Chondrocyte (in vitro differentiated cells): ENCODE measurements at regions not wholly inside any gene's neighbourhood (a gene's known extent, or its start where the extent isn't known, plus 50 kb on each side); places are given as distances from the start of the nearest gene placed in this dataset.

Source experiments
- DNase-seq: peaks from one replicate; pipeline ENCODE4 v3.0.0; 2021; ENCODE audit warnings: mixed read lengths, low spot score
- H3K27ac Mint-ChIP-seq: one replicate; pipeline ENCODE4 v1.8.0; 2021; ENCODE audit warnings: mild to moderate bottlenecking, moderate library complexity, mixed read lengths; ENCODE audit not compliant: unreplicated experiment
- H3K27me3 Mint-ChIP-seq: 2 replicates; pipeline ENCODE4 v1.8.0; 2021; ENCODE audit warnings: low read depth, mixed read lengths
- H3K36me3 Mint-ChIP-seq: 2 replicates; pipeline ENCODE4 v1.8.0; 2021; ENCODE audit warnings: low read depth, mixed read lengths
- H3K4me1 Mint-ChIP-seq: 2 replicates; pipeline ENCODE4 v1.8.0; 2021; ENCODE audit warnings: low read depth, mild to moderate bottlenecking, mixed read lengths
- H3K4me3 Mint-ChIP-seq: one replicate; pipeline ENCODE4 v1.8.0; 2021; ENCODE audit warnings: mild to moderate bottlenecking, moderate library complexity, mixed read lengths; ENCODE audit not compliant: unreplicated experiment
- H3K9me3 Mint-ChIP-seq: 2 replicates; pipeline ENCODE4 v1.8.0; 2021; ENCODE audit warnings: low read depth, mixed read lengths
- TF ChIP-seq, protein P1 (sequence below): fragments of 200-600 bp; sonication (generic); IDR thresholded peaks from 2 replicates; pipeline ENCODE4 v1.5.0; 2021; ENCODE audit warnings: antibody characterized with exemption, mild to moderate bottlenecking, moderate library complexity

DNA sequence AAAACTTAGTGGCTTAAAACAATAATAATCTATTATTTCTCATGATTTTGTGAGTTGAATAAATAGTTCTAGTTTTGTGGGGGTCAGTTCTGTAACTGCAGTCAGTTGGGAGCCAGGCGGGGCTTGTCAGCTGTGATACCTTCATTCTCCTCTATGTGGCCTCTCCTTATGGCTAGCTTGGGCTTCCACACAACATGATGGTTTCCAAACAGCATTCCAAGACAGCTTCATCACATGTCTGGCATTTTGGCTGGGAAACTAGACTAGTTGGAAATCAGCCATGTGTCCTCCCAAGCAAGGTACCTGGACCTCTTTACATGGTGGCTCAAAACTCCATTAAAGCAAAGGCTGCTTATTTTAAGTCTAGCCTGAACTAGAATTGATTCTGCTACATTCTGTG, 61.4 kb upstream of the RANBP3L start:
- TF ChIP-seq, protein P1, sequence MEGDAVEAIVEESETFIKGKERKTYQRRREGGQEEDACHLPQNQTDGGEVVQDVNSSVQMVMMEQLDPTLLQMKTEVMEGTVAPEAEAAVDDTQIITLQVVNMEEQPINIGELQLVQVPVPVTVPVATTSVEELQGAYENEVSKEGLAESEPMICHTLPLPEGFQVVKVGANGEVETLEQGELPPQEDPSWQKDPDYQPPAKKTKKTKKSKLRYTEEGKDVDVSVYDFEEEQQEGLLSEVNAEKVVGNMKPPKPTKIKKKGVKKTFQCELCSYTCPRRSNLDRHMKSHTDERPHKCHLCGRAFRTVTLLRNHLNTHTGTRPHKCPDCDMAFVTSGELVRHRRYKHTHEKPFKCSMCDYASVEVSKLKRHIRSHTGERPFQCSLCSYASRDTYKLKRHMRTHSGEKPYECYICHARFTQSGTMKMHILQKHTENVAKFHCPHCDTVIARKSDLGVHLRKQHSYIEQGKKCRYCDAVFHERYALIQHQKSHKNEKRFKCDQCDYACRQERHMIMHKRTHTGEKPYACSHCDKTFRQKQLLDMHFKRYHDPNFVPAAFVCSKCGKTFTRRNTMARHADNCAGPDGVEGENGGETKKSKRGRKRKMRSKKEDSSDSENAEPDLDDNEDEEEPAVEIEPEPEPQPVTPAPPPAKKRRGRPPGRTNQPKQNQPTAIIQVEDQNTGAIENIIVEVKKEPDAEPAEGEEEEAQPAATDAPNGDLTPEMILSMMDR, result peak; percentile 31
- H3K36me3 Mint-ChIP-seq, result no peaks in the 10 kb centered on the region
- peaks cover 50% of the 10 kb centered on the region for H3K4me1 Mint-ChIP-seq
- no peak overlapping the region for H3K4me3 Mint-ChIP-seq
- no peaks in the 10 kb centered on the region for H3K27me3 Mint-ChIP-seq
- no peak for DNase-seq
- H3K27ac Mint-ChIP-seq, result peak overlapping the region; percentile 50
- peaks cover 9% of the 10 kb centered on the region for H3K9me3 Mint-ChIP-seq

DNA sequence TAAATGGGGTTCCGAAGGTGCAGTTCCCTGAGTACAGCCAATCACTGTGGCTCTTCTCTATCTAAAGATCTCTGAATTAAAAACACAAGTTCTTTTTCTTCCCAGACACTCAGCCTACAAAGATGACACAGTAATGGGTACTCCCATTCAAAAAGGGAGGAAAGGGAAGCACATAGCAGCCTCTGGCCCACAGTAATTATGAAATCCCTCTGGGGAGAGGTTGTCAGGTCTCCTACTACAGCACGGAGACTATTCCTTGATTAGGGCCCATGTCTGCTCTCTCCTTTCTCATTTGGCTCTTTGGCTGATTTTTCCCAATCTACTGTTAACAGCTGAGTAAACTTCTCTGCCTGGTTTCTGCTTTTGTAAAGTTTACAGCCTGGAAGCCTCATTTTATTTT, 62.0 kb upstream of the RANBP3L start:
- TF ChIP-seq, protein P1, result no peak
- no peaks in the 10 kb centered on the region for H3K36me3 Mint-ChIP-seq
- H3K9me3 Mint-ChIP-seq, result peaks cover 9% of the 10 kb centered on the region
- H3K27ac Mint-ChIP-seq, result peak overlapping the region; percentile 37
- no peak for DNase-seq
- no peak overlapping the region for H3K4me3 Mint-ChIP-seq
- peaks cover 48% of the 10 kb centered on the region for H3K4me1 Mint-ChIP-seq
- H3K27me3 Mint-ChIP-seq, result no peaks in the 10 kb centered on the region

DNA sequence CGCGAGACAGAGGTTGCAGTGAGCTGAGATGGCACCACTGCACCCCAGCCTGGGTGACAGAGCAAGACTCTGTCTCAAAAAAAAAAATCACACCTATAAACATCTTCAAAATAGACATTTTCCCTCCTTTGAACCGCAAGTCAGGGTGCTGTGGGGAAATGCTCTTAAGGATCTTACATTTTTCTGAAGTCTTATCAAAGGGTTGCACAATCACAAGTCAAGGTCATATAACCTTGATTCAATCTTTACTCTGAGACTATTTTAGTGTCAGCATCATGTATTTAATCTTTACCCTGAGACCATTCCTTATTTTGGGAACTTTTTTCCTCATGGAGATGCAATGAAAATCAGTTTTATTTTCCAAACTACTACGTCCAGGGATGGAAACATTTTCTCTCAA, 62.8 kb upstream of the RANBP3L start:
- H3K4me3 Mint-ChIP-seq, result no peak overlapping the region

DNA sequence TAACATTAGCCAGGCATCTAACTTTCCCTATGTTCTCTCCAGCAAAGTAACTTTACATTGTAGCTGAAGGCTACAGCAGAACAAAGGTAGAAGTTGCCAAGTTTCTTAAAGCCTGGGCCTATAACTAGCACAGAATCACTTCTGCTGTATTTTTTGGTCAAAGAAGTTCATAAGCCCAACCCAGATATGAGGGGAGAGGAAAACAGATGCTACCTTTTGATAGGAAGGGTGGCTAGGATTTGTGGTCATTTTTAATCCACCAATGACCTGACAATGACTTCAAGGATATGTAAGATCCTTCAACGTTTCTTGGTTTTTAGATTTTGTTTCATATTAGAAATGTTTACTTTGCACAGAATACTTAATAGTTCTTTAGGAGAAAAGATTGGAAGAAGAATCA, 64.2 kb upstream of the RANBP3L start:
- no peak for DNase-seq
- Mint-ChIP-seq H3K36me3 (no peaks in the 10 kb centered on the region), H3K27me3 (no peaks in the 10 kb centered on the region), H3K9me3 (peaks cover 9% of the 10 kb centered on the region), H3K4me1 (peaks cover 32% of the 10 kb centered on the region), H3K4me3 (no peak overlapping the region), H3K27ac (no peak overlapping the region)
- TF ChIP-seq, protein P1, result no peak

More for the DNA sequence above, 62.8 kb upstream of the RANBP3L start:
- Mint-ChIP-seq H3K4me1 (peaks cover 44% of the 10 kb centered on the region), H3K27ac (no peak overlapping the region), H3K27me3 (no peaks in the 10 kb centered on the region), H3K9me3 (peaks cover 9% of the 10 kb centered on the region), H3K36me3 (no peaks in the 10 kb centered on the region)
- TF ChIP-seq, protein P1, result no peak
- no peak for DNase-seq

DNA sequence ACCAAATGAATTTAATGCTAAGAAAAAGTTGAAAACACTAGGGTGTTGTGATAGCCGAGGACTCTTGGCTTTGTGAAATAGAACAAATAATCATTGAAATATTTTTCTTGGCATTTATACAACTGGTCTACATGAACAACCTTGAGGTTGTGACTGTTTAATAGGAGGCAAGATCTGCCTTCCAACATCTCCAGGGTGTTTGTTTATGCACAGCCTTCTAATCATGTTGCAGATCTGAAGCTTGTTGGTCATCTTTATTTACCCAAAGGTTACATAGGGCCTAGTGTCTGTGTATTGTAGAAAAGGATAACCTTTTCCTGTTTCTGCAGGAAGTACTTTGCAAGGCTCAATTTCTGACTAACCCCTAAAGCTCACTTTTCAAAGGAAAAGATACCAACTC, 65.2 kb upstream of the RANBP3L start:
- no peak overlapping the region for H3K4me3 Mint-ChIP-seq
- no peak for DNase-seq
- H3K4me1 Mint-ChIP-seq, result peaks cover 32% of the 10 kb centered on the region
- H3K9me3 Mint-ChIP-seq, result peaks cover 9% of the 10 kb centered on the region
- H3K36me3 Mint-ChIP-seq, result no peaks in the 10 kb centered on the region
- TF ChIP-seq, protein P1, result no peak
- H3K27ac Mint-ChIP-seq, result no peak overlapping the region
- H3K27me3 Mint-ChIP-seq, result no peaks in the 10 kb centered on the region
